KOPT-K1 (cell line): ENCODE measurements at regions not wholly inside any gene's neighbourhood (a gene's known extent, or its start where the extent isn't known, plus 50 kb on each side); places are given as distances from the start of the nearest gene placed in this dataset.

ENCODE experiments used
- H3K27ac ChIP-seq: fragments of 200-600 bp; sonication (generic); 2 replicates; pipeline ENCODE4 v1.5.1; 2016; ENCODE audit warnings: antibody characterized with exemption, mild to moderate bottlenecking, low read depth, low read length; ENCODE audit not compliant: poor library complexity, severe bottlenecking
- H3K36me3 ChIP-seq: fragments of 200-600 bp; sonication (generic); 2 replicates; pipeline ENCODE4 v1.5.1; 2017; ENCODE audit warnings: antibody characterized with exemption, mild to moderate bottlenecking, low read length, moderate library complexity; ENCODE audit not compliant: insufficient read depth
- H3K9me3 ChIP-seq: fragments of 200-600 bp; sonication (generic); 2 replicates; pipeline ENCODE4 v1.5.1; 2017; ENCODE audit warnings: antibody characterized with exemption, low read length, mild to moderate bottlenecking; ENCODE audit not compliant: insufficient read depth, poor library complexity, severe bottlenecking

- H3K27ac ChIP-seq: no peak overlapping the region
- H3K36me3 ChIP-seq: no peaks in the 10 kb centered on the region
- no peaks in the 10 kb centered on the region for H3K9me3 ChIP-seq
Measured at GRCh38 chr1:4591926-4592325, 62.5 kb upstream of the AJAP1 start.

GRCh38 chr1:4593106-4593505, 61.3 kb upstream of the AJAP1 start:
- Histone ChIP-seq H3K27ac (no peak overlapping the region), H3K9me3 (no peaks in the 10 kb centered on the region), H3K36me3 (no peaks in the 10 kb centered on the region)

GRCh38 chr1:4594286-4594991, 60.0 kb upstream of the AJAP1 start:
- Histone ChIP-seq H3K36me3 (no peaks in the 10 kb centered on the region), H3K27ac (no peak overlapping the region), H3K9me3 (no peaks in the 10 kb centered on the region)

- H3K27ac ChIP-seq: no peak overlapping the region
Measured at GRCh38 chr1:4595341-4596225, 58.8 kb upstream of the AJAP1 start.

GRCh38 chr1:4596486-4596885, 57.9 kb upstream of the AJAP1 start:
- H3K9me3 ChIP-seq: no peaks in the 10 kb centered on the region
- H3K27ac ChIP-seq: no peak overlapping the region
- H3K36me3 ChIP-seq: no peaks in the 10 kb centered on the region

More at GRCh38 chr1:4595341-4596225, 58.8 kb upstream of the AJAP1 start:
- Histone ChIP-seq H3K36me3 (no peaks in the 10 kb centered on the region), H3K9me3 (no peaks in the 10 kb centered on the region)

- no peak overlapping the region for H3K27ac ChIP-seq
- no peaks in the 10 kb centered on the region for H3K9me3 ChIP-seq
- H3K36me3 ChIP-seq: no peaks in the 10 kb centered on the region
Measured at GRCh38 chr1:4597020-4597419, 57.4 kb upstream of the AJAP1 start.

GRCh38 chr1:4598561-4598960, 55.8 kb upstream of the AJAP1 start:
- Histone ChIP-seq H3K9me3 (no peaks in the 10 kb centered on the region), H3K36me3 (no peaks in the 10 kb centered on the region), H3K27ac (no peak overlapping the region)

GRCh38 chr1:4599521-4599920, 54.9 kb upstream of the AJAP1 start:
- Histone ChIP-seq H3K27ac (no peak overlapping the region), H3K9me3 (no peaks in the 10 kb centered on the region)

GRCh38 chr1:4599951-4600481, 54.4 kb upstream of the AJAP1 start:
- Histone ChIP-seq H3K27ac (no peak overlapping the region), H3K36me3 (no peaks in the 10 kb centered on the region), H3K9me3 (no peaks in the 10 kb centered on the region)

More at GRCh38 chr1:4599521-4599920, 54.9 kb upstream of the AJAP1 start:
- no peaks in the 10 kb centered on the region for H3K36me3 ChIP-seq

- Histone ChIP-seq H3K36me3 (no peaks in the 10 kb centered on the region), H3K9me3 (no peaks in the 10 kb centered on the region), H3K27ac (no peak overlapping the region)
Measured at GRCh38 chr1:4600615-4601460, 53.6 kb upstream of the AJAP1 start.

- no peaks in the 10 kb centered on the region for H3K36me3 ChIP-seq
- H3K9me3 ChIP-seq: no peaks in the 10 kb centered on the region
- H3K27ac ChIP-seq: no peak overlapping the region
Measured at GRCh38 chr1:4601941-4602340, 52.5 kb upstream of the AJAP1 start.

- Histone ChIP-seq H3K27ac (no peak overlapping the region), H3K36me3 (no peaks in the 10 kb centered on the region), H3K9me3 (peaks cover 5% of the 10 kb centered on the region)
Measured at GRCh38 chr1:4602462-4603294, 51.7 kb upstream of the AJAP1 start.

GRCh38 chr1:4603295-4604110, 50.9 kb upstream of the AJAP1 start:
- H3K9me3 ChIP-seq: peaks cover 6% of the 10 kb centered on the region
- no peaks in the 10 kb centered on the region for H3K36me3 ChIP-seq
- H3K27ac ChIP-seq: no peak overlapping the region
